CD4-positive, alpha-beta T cell treated with Interleukin-4 for 1 hour (primary cell): ENCODE measurements at regions not wholly inside any gene's neighbourhood (a gene's known extent, or its start where the extent isn't known, plus 50 kb on each side); places are given as distances from the start of the nearest gene placed in this dataset.
"Not testable (repeated sequence)": the region's sequence is repeated elsewhere in the genome, so short reads cannot be mapped to it uniquely, and the experiment has no call there.

ENCODE experiments used
- DNase-seq, 2 donors: peaks; one replicate each; pipeline ENCODE4 v3.0.0-alpha.2; 2020 to 2022

DNA sequence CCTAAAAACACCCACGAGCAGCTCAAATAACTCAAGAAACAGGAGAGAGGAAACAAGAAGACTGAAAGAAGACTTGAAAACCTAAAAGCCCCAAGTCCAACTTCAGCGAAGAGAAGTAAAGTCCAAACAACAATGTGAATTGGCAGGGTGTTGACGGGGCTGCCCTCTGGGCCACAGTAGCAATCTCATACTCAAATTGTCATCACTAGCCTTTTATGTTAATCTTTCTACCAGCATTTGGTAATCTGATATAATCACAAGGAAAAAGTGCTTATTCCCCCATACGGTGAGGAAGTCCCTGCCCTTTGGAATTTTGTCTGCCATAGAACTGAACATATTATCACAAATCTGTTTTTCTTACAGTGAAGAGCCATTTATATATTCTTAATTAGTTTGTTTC is 51.5 kb upstream of the IFNE start:
- no peak for DNase-seq

DNA sequence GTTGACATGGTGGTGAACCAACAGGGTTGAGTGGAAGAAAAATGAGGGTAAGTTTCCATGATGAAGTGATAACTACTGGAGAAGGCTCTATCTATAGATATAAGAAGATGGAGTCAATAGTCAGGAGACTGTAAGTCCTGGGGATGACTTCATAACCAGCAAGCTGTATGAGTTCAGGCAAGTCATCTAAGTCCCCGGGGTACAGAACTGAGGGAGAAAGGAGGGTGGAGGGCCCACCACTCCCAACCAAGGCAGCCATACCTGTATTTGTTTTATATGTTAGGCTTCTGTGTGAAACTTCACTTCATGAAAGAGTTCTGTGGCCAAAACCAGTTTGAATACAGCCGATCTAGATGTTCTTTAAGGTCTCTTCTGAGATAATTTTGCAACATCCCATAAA is 53.3 kb upstream of the IFNE start:
- no peak for DNase-seq

GRCh38 chr9:21542787-21543186 is 60.7 kb upstream of the IFNE start:
- DNase-seq = no peak

- no peak for DNase-seq
Measured at GRCh38 chr9:21543187-21543586, 61.1 kb upstream of the IFNE start.

DNA sequence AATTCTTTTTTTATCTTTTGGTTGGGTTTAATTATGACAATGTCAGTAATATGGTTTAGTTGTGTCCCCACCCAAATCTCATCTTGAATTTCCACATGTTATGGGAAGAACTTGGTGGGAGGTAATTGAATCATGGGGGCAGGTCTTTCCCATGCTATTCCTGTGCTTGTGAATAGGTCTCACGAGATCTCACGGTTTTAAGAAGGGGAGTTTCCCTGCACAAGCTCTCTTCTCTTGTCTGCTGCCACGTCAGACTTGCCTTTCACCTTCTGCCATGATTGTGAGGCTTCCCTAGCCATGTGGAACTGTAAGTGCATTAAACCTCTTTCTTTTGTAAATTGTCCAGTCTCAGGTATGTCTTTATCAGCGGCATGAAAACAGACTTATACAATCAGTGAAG is 61.7 kb upstream of the IFNE start:
- DNase-seq = not testable (repeated sequence)

DNA sequence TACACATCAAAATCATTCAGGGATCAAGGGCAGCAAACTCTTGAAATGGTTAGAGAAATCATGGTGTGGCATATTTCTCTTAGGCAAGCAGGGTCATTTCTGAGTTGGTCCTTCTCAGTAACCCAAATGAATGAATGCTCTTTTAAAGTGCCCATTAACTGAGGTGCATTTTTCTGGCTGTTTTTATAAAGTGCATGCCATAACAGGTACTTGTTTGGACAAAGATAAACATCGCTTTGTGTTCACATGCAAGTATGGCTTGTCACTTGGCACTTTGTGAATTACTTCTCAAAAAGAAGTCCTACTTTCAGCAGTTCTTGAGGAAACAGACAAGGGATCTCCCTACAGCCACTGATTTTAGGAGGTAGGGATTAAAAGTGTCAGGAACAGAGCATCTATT is 64.8 kb upstream of the IFNE start:
- no peak for DNase-seq

GRCh38 chr9:21549251-21549765 is 67.2 kb upstream of the IFNE start:
- DNase-seq = no peak

- DNase-seq = no peak
Measured at GRCh38 chr9:21549890-21550289, 67.8 kb upstream of the IFNE start.

- DNase-seq = no peak
Measured at GRCh38 chr9:21550392-21550791, 68.3 kb upstream of the IFNE start.

DNA sequence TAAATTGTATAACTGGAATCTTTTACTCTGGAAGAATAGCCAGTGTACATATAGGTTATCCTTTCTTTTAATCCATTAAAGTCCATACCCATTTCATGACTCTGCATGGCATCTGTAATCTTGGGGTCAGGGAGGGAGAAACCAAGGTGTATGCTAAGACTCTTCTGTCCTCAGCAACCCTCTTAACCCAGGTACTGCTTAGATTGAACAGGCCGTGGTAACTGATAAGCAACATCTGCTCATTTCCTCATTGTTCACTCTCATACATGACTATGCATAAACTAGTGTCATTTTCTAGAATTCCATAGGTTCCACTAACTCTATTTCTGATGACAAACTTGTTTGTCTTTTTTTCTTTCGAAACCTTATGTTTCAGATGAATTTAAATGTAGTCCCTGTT is 69.3 kb upstream of the IFNE start:
- no peak for DNase-seq

DNA sequence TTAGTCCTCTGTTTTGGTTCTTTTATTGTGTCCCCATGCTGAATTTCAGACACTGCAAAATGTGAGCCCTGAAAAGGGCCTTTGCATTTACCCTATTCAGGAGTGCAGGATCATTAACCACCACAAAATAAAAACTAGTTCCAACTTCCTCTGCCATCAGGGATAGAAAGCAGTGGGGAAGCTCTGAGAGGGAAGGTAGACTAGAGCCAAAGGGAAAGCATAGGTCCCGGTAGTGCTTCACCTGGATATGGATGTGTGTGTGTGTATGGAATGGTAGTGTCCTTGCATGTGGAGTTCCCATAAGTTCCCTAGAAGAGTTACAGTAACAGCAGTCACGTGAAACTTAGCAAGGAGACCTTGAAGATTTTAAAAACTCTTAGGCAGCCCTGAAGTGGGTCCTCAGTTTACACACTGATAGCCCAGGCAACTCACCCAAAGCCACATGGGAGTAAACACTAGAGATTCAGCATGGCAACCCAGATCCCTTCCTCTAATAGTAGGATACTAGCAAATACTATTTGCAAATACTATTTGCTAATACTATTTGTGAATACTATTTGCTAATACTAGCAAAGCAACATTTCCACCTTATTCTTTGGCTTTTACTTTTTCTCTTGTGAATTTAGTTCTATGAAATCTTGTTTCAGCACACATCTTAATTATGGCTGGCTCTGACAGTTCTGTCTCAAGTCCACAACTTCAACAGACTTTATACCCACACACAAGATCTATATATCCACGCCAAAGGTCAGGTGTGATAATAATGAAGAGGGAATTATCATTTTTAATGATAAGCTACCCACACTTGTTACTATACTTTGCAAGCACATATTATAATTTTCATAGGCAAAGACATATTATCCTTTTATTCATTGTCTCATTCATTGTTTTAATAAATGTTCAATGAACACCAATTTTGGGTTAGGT is 70.4 kb upstream of the IFNE start:
- DNase-seq = no peak

DNA sequence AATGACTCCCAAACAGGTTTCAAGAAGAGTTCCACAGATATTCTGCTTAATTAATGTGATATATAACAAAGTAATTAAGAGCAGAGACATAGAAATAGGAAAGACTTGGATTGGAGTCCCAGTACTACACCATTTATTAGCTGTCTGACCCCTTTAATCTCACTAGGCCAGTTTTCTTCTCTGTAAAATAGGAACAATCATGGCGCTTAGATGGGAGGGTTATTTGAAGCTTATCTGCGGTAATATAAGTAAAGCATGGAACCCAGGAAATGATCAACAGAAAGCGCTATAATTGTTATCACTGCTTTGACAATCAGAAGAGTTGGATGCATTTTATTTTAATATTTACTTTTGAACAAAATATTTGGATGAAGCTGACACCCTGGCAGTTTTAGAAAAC is 71.3 kb upstream of the IFNE start:
- no peak for DNase-seq

DNA sequence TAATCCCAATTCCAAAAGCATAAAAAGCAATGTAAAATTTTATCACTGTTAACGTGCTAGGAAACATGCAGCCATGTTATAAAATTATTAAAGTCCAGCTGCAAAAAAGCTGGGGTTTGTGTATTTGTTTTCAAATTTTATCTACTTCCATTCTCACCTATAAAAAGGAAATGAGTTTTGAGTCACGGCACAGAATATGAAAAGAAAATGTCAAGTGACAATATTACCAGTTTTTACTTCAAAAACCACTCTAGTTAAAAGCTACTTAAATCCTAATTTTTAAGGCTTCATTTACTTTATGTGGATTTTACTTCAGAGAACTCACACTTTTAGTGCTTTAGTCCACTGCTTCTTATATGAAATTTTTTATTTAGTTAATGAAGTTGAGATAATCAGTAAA is 72.7 kb upstream of the IFNE start:
- DNase-seq = no peak

GRCh38 chr9:21555911-21556310 is 73.8 kb upstream of the IFNE start:
- DNase-seq = no peak

DNA sequence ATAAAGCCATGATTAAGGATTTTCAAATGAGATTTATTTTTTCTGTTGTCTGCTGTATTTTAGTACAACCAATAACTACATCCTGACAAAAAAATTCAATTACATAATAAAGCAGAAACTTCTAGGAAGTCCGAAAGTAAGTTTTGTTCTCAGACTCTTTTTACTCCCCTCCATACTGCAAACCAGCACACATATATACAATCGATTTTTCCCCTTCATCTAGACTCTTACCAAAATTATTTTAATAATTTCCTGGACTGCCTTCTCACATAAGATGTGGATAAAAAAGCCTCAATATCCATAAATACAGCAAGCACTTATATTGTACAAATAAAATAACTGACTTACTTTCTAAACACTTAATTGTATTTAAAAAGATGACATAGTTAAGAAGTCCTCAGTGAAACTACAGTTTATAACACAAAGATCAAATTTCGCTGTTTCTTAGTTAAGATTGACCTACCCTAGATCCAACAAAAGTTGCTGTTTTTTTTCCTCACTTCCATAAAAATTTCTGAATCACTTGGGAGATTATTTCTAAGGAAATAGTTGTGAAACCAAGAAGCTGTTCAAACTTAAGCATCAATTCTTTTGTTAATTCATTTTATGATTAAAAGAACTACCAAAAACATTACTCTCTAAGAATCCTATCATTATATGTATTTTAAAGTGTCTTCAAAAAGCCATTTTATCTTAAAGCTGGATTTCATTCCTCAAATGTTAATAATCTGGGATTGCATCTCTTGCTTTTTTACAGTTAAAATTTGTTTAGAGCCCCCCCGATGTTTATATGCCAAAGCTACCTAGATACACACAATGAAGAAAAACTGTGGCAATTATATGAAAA is 74.7 kb upstream of the IFNE start:
- DNase-seq = no peak

GRCh38 chr9:21557428-21557768 is 75.3 kb upstream of the IFNE start:
- no peak for DNase-seq

- DNase-seq = no peak
Measured at GRCh38 chr9:21558079-21558478, 76.0 kb upstream of the IFNE start.

DNA sequence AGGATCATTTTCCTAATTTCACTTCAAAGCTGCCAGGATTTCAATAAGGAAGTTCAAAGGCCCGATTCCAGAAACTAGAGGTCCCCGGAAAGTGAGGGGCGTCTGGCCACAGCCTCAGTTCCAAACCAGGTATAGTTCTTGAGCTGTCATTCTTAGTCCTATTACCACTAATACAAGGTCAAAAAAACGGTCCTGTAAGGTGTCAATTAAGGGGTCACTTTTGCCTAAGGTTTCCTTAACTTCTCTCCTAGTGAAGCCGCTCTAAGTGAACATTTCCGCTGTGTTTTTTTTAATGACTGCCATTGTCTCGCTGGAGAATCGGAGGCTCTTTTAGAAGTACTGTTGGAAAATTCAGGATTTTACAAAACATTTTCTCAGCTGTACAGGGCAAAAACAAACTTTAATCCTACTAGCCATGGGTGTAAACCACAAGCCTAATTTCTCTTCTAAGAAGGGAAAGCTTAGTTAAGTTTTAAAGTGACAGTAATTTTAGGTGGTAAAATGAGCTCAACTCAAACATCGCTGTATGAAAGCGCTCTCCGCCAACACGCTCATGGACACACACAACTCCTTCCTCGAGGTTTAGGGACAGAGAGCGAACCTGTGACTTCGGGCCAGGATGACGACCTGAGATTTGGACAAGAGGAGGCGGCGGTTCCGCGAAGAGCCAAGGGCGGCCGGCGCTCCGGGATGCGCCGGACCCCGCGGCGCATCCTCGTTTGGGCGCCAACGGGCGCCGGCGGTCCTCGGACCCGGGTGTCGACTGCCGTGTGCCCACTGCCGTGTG is 76.7 kb upstream of the IFNE start:
- no peak for DNase-seq

DNA sequence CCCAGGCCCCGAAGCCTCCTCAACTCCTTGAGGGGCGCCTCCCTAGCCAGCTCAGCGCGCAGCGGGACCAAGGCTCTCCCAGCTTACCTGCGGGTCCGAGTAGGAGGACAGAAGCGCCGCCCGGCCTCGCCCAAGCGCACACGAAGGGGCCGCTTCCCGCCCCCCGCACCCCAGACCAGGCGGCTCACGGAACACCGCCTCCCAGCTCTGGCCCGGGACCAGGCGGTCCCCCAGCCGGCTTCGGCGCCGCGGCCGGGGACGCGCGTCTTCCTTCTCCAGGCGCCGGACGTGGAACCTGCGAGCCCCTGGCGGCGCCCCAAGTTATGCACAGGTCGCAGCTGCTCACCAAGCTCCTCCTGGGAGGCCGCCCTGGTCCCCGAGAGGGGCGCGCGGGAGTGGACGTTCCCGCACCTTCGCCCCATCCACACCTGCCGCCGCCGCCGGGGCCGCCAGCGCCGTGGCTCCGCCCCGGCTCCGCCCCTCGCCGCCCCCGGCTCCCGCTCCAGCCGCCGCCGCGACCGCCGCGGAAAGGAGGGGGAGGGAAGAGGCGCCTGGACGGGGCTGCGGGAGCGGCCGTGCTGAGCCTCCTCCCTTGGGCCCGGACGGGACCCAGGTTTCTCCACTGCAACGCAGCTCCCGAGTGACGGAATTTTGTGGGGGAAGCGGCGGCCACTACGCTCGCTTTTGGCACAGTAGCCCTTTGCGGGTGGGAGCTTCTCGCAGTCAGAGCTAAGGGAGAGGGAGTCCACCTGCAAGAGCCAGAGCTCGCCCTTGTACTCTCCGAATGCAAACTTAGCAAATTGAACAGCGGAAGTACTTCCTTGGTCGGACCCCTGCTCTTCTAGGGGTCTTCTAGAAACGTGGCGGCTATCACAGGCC is 77.5 kb upstream of the IFNE start:
- DNase-seq = peak; percentile 23 to 60

DNA sequence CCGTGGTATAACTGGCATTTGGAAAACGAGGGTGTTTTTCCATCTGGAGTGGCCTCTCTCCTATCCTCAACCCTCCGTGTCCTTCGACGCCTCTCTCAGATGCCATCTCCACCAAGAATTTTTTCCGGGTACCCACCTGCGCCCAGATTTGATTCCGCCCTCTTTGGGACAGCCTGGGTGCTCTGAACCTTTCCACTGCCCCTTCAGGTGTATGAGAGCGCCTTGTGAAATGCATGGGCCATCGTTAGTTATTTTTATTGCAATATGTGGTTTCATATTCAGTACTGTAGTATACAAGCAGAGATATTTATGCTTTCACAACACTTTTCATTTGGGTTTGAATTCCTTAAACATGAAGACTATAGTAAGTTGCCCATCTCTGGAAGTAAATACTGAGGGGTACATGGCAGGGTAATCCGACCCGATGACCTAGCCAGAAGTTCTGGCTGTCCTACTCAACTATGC is 78.2 kb upstream of the IFNE start:
- no peak for DNase-seq

DNA sequence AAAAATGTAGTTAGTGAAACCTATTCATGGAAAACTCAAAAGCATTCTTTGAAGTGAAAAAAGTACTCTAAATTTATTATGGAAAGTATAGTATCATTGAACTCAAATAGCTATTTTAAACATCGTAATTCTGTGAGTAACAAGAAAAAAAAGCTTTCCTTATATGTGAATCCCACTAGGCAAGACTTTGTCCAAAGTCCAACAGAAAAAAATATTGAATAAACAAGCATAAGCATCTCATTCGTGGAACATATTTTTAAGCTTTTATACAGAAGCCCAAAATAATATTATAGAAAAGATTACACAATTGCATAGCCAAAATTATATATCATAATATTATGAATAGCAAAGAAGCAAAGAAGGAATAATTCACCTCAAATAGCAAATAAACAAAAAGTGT is 79.4 kb upstream of the IFNE start:
- DNase-seq = no peak

DNA sequence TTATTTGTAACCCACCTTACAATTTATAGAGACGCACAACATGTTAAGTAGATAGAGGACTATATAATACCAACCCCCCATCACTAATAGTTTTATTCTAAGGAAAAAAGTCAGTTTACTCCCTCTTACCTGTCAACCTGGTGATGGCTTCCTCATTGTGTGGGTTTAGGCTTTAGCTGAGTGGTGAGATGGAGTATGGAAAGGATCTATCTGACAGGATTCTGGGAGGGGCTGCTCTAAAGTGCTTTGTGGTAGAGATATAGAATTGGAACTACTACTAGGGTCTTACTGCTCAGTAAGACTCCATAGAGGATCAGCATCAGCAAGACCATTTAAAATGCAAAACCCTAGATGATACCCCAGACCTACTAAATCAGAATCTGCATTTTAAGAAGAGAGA is 82.1 kb upstream of the IFNE start:
- no peak for DNase-seq
